ENCODE measurements at regions not wholly inside any gene's neighbourhood (a gene's known extent, or its start where the extent isn't known, plus 50 kb on each side); places are given as distances from the start of the nearest gene placed in this dataset.
"Not testable (repeated sequence)": the region's sequence is repeated elsewhere in the genome, so short reads cannot be mapped to it uniquely, and the experiment has no call there.

DNA sequence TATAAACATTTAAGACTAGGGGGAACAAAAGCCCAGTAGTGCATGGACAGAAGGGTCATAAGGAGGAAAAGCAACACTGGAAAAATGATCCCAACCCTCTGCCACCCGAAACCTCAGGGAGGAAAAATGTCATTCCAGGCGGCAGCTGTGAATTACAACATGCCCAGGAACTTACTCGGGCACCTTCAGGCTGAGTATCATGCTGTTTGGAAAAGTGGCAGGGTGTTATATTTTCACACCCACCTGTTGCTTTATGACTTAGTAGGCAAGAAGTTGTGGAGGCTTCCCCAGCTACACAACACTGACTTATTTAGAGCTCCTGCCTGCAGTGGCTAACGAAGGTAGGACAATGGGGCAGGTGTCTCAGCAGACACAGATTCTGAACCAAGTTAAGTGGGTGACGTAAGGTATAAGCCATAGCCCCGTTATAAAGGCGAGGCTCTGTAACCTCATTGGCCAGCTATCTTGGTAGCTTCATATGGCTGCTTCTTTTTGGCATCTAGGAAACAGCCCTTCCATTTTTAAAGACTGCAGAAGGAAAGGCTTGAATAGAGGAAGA lies 96.1 kb upstream of the IFNG-AS1 start:
- Histone ChIP-seq H3K9me3 (ENCODE audit: control insufficient read depth in 2 of 3, low read length in 3 of 3) (no peaks in the 10 kb centered on the region), H3K36me3 (ENCODE audit: control insufficient read depth in 2 of 3, insufficient read depth in 3 of 3, low read length in 3 of 3) (no peaks in the 10 kb centered on the region), H3K4me3 (ENCODE audit: low read length) (no peak overlapping the region), H3K4me1 (ENCODE audit: control insufficient read depth in 2 of 2, insufficient read depth in 2 of 2, low read length in 2 of 2) (no peaks in the 10 kb centered on the region), H3K27me3 (ENCODE audit: control insufficient read depth in 2 of 2, insufficient read depth in 2 of 2, low read length in 2 of 2) (no peaks in the 10 kb centered on the region), H3K27ac (ENCODE audit: low read depth, low read length) (no peak overlapping the region)
- Mint-ChIP-seq H3K4me3 (no peak overlapping the region), H3K27ac (no peak overlapping the region), H3K27me3 (no peaks in the 10 kb centered on the region), H3K36me3 (peaks cover 0 to 4% (median 0%) of the 10 kb centered on the region in 5 donors), H3K4me1 (peaks cover 0 to 28% (median 23%) of the 10 kb centered on the region in 7 donors), H3K9me3 (peaks cover 0 to 11% (median 0%) of the 10 kb centered on the region in 11 donors)
- no peak for DNase-seq
- ChIA-PET POLR2A (interaction anchor here (1.1 kb wide), 1 partner anchor 9 kb away, joined by 3 read pairs; no protein-coding TSS in a partner anchor), CTCF (no interaction called here)
- intact Hi-C loops (cut with micrococcal nuclease): no loop called here
- no peak for ATAC-seq

GRCh38 chr12:67900418-67900817 lies 88.8 kb upstream of the IFNG-AS1 start:
- Mint-ChIP-seq H3K9me3 (peaks cover 3 to 11% (median 5%) of the 10 kb centered on the region in 11 donors), H3K27ac (peak overlapping the region in 3 of 9 donors; percentile 42 to 88 (median 53)), H3K4me3 (peak overlapping the region in 5 of 10 donors; percentile 13 to 71 (median 45)), H3K4me1 (peaks cover 0 to 17% (median 10%) of the 10 kb centered on the region in 7 donors)
- H3K27me3 Mint-ChIP-seq; H3K36me3 Mint-ChIP-seq; H3K4me1 ChIP-seq (ENCODE audit: control insufficient read depth in 2 of 2, insufficient read depth in 2 of 2, low read length in 2 of 2); ATAC-seq; H3K27me3 ChIP-seq (ENCODE audit: control insufficient read depth in 2 of 2, insufficient read depth in 2 of 2, low read length in 2 of 2); H3K27ac ChIP-seq (ENCODE audit: low read depth, low read length); CTCF ChIA-PET; H3K36me3 ChIP-seq (ENCODE audit: control insufficient read depth in 2 of 3, insufficient read depth in 3 of 3, low read length in 3 of 3); intact Hi-C loops (cut with micrococcal nuclease); H3K9me3 ChIP-seq (ENCODE audit: control insufficient read depth in 2 of 3, low read length in 3 of 3); H3K4me3 ChIP-seq (ENCODE audit: low read length): not testable (repeated sequence)
- POLR2A ChIA-PET: interaction anchor here (0.6 kb wide), 2 partner anchors 8 to 138 kb away, joined by 6 read pairs; no protein-coding TSS in a partner anchor
- DNase-seq: peak in 7 of 9 donors; percentile 26 to 65 (median 47)

DNA sequence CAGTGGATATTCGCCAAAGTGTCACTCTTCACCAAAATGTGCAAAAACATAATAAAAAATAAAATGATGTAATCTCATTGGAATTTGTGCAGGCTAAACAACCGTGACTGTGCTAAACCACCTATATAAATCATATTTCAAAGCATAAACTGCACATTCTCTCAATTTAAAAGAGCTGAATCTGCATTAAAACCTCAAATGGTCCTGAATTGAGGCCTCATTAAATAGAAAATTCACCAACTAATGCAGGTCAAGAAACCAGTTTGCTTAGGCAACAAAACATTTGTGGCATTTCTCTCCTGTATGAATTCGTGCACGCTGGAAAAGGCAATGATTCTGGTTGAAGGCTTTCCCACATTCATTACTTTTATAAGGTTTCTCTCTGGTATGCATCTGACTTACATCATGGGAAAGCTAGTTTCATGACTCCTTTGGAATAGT lies 80.1 kb upstream of the IFNG-AS1 start:
- no peak for DNase-seq
- intact Hi-C loops (cut with micrococcal nuclease): no loop called here
- ChIA-PET POLR2A (interaction anchor here (0.6 to 0.9 kb wide), 4 partner anchors 9 to 227 kb away, joined by 3 to 6 read pairs (median 3); no protein-coding TSS in a partner anchor), CTCF (no interaction called here)
- Histone ChIP-seq H3K4me1 (ENCODE audit: control insufficient read depth in 2 of 2, insufficient read depth in 2 of 2, low read length in 2 of 2) (no peaks in the 10 kb centered on the region), H3K4me3 (ENCODE audit: low read length) (no peak overlapping the region), H3K27me3 (ENCODE audit: control insufficient read depth in 2 of 2, insufficient read depth in 2 of 2, low read length in 2 of 2) (no peaks in the 10 kb centered on the region), H3K27ac (ENCODE audit: low read depth, low read length) (no peak overlapping the region), H3K9me3 (ENCODE audit: control insufficient read depth in 2 of 3, low read length in 3 of 3) (no peaks in the 10 kb centered on the region), H3K36me3 (ENCODE audit: control insufficient read depth in 2 of 3, insufficient read depth in 3 of 3, low read length in 3 of 3) (no peaks in the 10 kb centered on the region)
- peaks cover 0 to 4% (median 0%) of the 10 kb centered on the region in 5 donors for H3K36me3 Mint-ChIP-seq
- H3K27me3 Mint-ChIP-seq: peaks cover 0 to 13% (median 8%) of the 10 kb centered on the region in 5 donors
- H3K27ac Mint-ChIP-seq: no peak overlapping the region
- H3K4me1 Mint-ChIP-seq: no peaks in the 10 kb centered on the region
- H3K4me3 Mint-ChIP-seq: no peak overlapping the region
- ATAC-seq: no peak
- H3K9me3 Mint-ChIP-seq: peaks cover 0 to 4% (median 0%) of the 10 kb centered on the region in 11 donors

GRCh38 chr12:67909681-67910080 lies 79.6 kb upstream of the IFNG-AS1 start:
- Histone ChIP-seq H3K4me3 (ENCODE audit: low read length) (no peak overlapping the region), H3K36me3 (ENCODE audit: control insufficient read depth in 2 of 3, insufficient read depth in 3 of 3, low read length in 3 of 3) (no peaks in the 10 kb centered on the region), H3K4me1 (ENCODE audit: control insufficient read depth in 2 of 2, insufficient read depth in 2 of 2, low read length in 2 of 2) (no peaks in the 10 kb centered on the region), H3K27me3 (ENCODE audit: control insufficient read depth in 2 of 2, insufficient read depth in 2 of 2, low read length in 2 of 2) (no peaks in the 10 kb centered on the region), H3K9me3 (ENCODE audit: control insufficient read depth in 2 of 3, low read length in 3 of 3) (no peaks in the 10 kb centered on the region), H3K27ac (ENCODE audit: low read depth, low read length) (no peak overlapping the region)
- Mint-ChIP-seq H3K27me3 (peaks cover 0 to 13% (median 11%) of the 10 kb centered on the region in 5 donors), H3K9me3 (peaks cover 0 to 4% (median 0%) of the 10 kb centered on the region in 11 donors), H3K36me3 (peaks cover 0 to 4% (median 0%) of the 10 kb centered on the region in 5 donors), H3K4me1 (no peaks in the 10 kb centered on the region), H3K27ac (no peak overlapping the region), H3K4me3 (no peak overlapping the region)
- ATAC-seq (no peak), DNase-seq (no peak)
- intact Hi-C loops (cut with micrococcal nuclease): no loop called here
- ChIA-PET CTCF (interaction anchor here (0.8 kb wide), 1 partner anchor 548 kb away, joined by 3 read pairs; no protein-coding TSS in a partner anchor), POLR2A (interaction anchor here (0.9 kb wide), 1 partner anchor 12 kb away, joined by 3 read pairs; no protein-coding TSS in a partner anchor)

- Mint-ChIP-seq H3K9me3 (peaks cover 0 to 4% (median 0%) of the 10 kb centered on the region in 11 donors), H3K27ac (no peak overlapping the region), H3K4me3 (no peak overlapping the region), H3K4me1 (no peaks in the 10 kb centered on the region), H3K27me3 (peaks cover 0 to 13% (median 11%) of the 10 kb centered on the region in 5 donors), H3K36me3 (peaks cover 0 to 4% (median 0%) of the 10 kb centered on the region in 5 donors)
- intact Hi-C loops (cut with micrococcal nuclease): no loop called here
- Histone ChIP-seq H3K4me3 (ENCODE audit: low read length) (no peak overlapping the region), H3K9me3 (ENCODE audit: control insufficient read depth in 2 of 3, low read length in 3 of 3) (no peaks in the 10 kb centered on the region), H3K27me3 (ENCODE audit: control insufficient read depth in 2 of 2, insufficient read depth in 2 of 2, low read length in 2 of 2) (no peaks in the 10 kb centered on the region), H3K4me1 (ENCODE audit: control insufficient read depth in 2 of 2, insufficient read depth in 2 of 2, low read length in 2 of 2) (no peaks in the 10 kb centered on the region), H3K27ac (ENCODE audit: low read depth, low read length) (no peak overlapping the region), H3K36me3 (ENCODE audit: control insufficient read depth in 2 of 3, insufficient read depth in 3 of 3, low read length in 3 of 3) (no peaks in the 10 kb centered on the region)
- POLR2A ChIA-PET: no interaction called here
- CTCF ChIA-PET: interaction anchor here (0.8 kb wide), 1 partner anchor 549 kb away, joined by 3 read pairs; no protein-coding TSS in a partner anchor
- DNase-seq (no peak), ATAC-seq (no peak)
Measured at GRCh38 chr12:67910360-67911274, 78.6 kb upstream of the IFNG-AS1 start.

GRCh38 chr12:67911275-67911600 lies 78.0 kb upstream of the IFNG-AS1 start:
- H3K27ac Mint-ChIP-seq: no peak overlapping the region
- no peak for DNase-seq
- intact Hi-C loops (cut with micrococcal nuclease): no loop called here
- no peak for ATAC-seq
- ChIA-PET POLR2A (no interaction called here), CTCF (no interaction called here)
- no peaks in the 10 kb centered on the region for H3K4me1 Mint-ChIP-seq
- peaks cover 0 to 4% (median 0%) of the 10 kb centered on the region in 5 donors for H3K36me3 Mint-ChIP-seq
- no peaks in the 10 kb centered on the region for H3K27me3 ChIP-seq (ENCODE audit: control insufficient read depth in 2 of 2, insufficient read depth in 2 of 2, low read length in 2 of 2)
- no peak overlapping the region for H3K4me3 Mint-ChIP-seq
- H3K36me3 ChIP-seq (ENCODE audit: control insufficient read depth in 2 of 3, insufficient read depth in 3 of 3, low read length in 3 of 3): no peaks in the 10 kb centered on the region
- H3K4me3 ChIP-seq (ENCODE audit: low read length): no peak overlapping the region
- no peaks in the 10 kb centered on the region for H3K4me1 ChIP-seq (ENCODE audit: control insufficient read depth in 2 of 2, insufficient read depth in 2 of 2, low read length in 2 of 2)
- H3K27me3 Mint-ChIP-seq: peaks cover 0 to 16% (median 13%) of the 10 kb centered on the region in 5 donors
- peaks cover 0 to 4% (median 0%) of the 10 kb centered on the region in 11 donors for H3K9me3 Mint-ChIP-seq
- no peaks in the 10 kb centered on the region for H3K9me3 ChIP-seq (ENCODE audit: control insufficient read depth in 2 of 3, low read length in 3 of 3)
- no peak overlapping the region for H3K27ac ChIP-seq (ENCODE audit: low read depth, low read length)
